ENCODE measurements at regions not wholly inside any gene's neighbourhood (a gene's known extent, or its start where the extent isn't known, plus 50 kb on each side); places are given as distances from the start of the nearest gene placed in this dataset.

DNA sequence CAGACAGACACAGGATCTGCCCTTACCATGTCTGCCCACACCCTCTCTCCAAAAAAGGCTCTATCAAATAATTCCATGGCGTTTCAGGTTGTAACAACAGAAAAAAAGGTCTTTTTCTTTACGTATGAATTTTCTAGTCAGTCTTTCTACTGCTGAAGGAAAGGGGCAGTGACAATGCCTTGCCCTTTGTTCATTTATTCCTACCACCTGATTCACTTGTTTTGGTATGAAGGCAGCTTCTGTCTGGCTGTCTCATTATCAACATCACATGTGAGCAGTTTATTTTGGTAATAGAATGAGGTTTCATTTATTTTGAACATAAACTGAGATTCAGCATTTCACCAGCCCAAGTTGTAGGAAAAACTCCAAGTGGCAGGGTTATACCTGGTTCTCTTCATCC lies 94.3 kb upstream of the KLF7 start:
- no peak overlapping the region for H3K27ac ChIP-seq
- no peak overlapping the region for H3K4me3 ChIP-seq
- H3K9me3 ChIP-seq = no peaks in the 10 kb centered on the region
- no peaks in the 10 kb centered on the region for H3K27me3 ChIP-seq
- intact Hi-C loops (cut with DNase I; ENCODE audit: low total_unique reads) = no loop called here
- H3K36me3 ChIP-seq = no peaks in the 10 kb centered on the region
- TF ChIP-seq POLR2AphosphoS5 (IDR thresholded peaks at IDR 0.05) (no peak), CTCF (IDR thresholded peaks at IDR 0.05) (no peak), POLR2A (IDR thresholded peaks at IDR 0.05) (no peak)
- DNase-seq (ENCODE audit: low spot score in 2 of 2) = no peak
- no peaks in the 10 kb centered on the region for H3K4me1 ChIP-seq

DNA sequence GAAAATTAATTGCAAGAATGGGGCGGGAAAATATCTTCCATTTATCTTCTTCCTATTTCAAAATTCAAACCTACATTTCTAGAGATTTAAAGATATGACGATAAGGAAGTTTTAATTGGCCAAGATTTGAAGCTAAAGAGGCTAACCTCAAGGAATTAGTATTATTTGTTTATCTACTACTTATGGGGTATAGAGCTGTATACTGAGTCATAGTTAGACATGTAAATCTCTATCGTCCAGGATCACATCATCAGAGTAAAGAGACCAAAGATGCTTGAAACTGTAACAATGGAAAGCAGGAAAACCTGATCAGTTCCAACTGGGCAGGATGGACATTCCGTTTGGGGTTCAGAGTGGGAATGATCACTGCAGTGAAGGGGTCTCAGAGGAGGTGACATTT lies 95.2 kb upstream of the KLF7 start:
- H3K27me3 ChIP-seq = no peaks in the 10 kb centered on the region
- no peaks in the 10 kb centered on the region for H3K4me1 ChIP-seq
- no peak overlapping the region for H3K27ac ChIP-seq
- TF ChIP-seq POLR2AphosphoS5 (IDR thresholded peaks at IDR 0.05) (no peak), POLR2A (IDR thresholded peaks at IDR 0.05) (no peak), CTCF (IDR thresholded peaks at IDR 0.05) (no peak)
- H3K36me3 ChIP-seq = no peaks in the 10 kb centered on the region
- no peak for DNase-seq (ENCODE audit: low spot score in 2 of 2)
- H3K9me3 ChIP-seq = no peaks in the 10 kb centered on the region
- intact Hi-C loops (cut with DNase I; ENCODE audit: low total_unique reads) = no loop called here
- H3K4me3 ChIP-seq = no peak overlapping the region

GRCh38 chr2:207264310-207264709 lies 98.6 kb upstream of the KLF7 start:
- Histone ChIP-seq H3K4me3 (no peak overlapping the region), H3K27me3 (no peaks in the 10 kb centered on the region), H3K9me3 (no peaks in the 10 kb centered on the region), H3K27ac (no peak overlapping the region), H3K4me1 (no peaks in the 10 kb centered on the region), H3K36me3 (no peaks in the 10 kb centered on the region)
- intact Hi-C loops (cut with DNase I; ENCODE audit: low total_unique reads) = no loop called here
- no peak for TF ChIP-seq POLR2A (IDR thresholded peaks at IDR 0.05)
- TF ChIP-seq CTCF (IDR thresholded peaks at IDR 0.05) = no peak
- TF ChIP-seq POLR2AphosphoS5 (IDR thresholded peaks at IDR 0.05) = no peak
- no peak for DNase-seq (ENCODE audit: low spot score in 2 of 2)

DNA sequence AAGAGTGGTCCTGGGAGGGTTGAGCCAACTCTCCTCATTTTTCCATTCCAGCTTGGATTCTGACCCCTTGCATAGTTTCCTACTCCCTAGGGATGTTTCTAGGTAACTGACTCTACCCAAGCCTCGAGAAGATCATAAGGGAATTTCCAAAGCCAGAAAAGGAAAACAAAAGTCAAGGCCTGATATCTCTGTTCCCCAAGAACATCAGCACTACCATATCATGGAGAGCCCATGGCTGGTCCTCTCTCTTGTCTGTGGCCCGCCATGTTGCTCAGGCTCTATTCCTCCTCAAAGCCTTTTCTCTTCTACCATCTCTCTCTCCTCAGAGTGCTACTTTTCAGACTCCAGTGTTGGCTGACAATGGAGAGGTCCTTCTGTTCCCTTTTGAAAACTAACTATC lies 99.6 kb upstream of the KLF7 start:
- Histone ChIP-seq H3K4me3 (no peak overlapping the region), H3K27me3 (no peaks in the 10 kb centered on the region), H3K9me3 (no peaks in the 10 kb centered on the region), H3K4me1 (no peaks in the 10 kb centered on the region), H3K36me3 (no peaks in the 10 kb centered on the region), H3K27ac (no peak overlapping the region)
- intact Hi-C loops (cut with DNase I; ENCODE audit: low total_unique reads) = no loop called here
- no peak for DNase-seq (ENCODE audit: low spot score in 2 of 2)
- TF ChIP-seq CTCF (IDR thresholded peaks at IDR 0.05) (no peak), POLR2A (IDR thresholded peaks at IDR 0.05) (no peak), POLR2AphosphoS5 (IDR thresholded peaks at IDR 0.05) (no peak)

DNA sequence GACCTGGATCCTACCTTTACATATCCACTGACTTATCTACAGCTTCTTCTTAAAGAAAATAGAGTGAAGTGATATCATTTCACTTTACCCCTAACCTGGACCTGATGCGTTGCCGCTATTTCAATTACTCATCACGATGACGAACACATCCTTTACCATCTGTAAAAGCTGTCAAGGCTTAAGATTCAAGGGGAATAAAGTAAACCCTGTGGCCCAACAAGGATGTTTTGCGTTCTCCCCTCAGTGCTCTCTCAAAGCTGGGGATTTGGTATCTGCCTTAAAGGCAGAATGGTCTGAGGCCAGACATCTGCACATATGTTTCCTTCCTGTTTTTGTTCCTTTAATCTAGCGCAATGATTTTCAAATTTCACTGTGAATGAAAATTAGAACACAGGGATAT lies 100.1 kb upstream of the KLF7 start:
- Histone ChIP-seq H3K27ac (no peak overlapping the region), H3K4me3 (no peak overlapping the region), H3K27me3 (no peaks in the 10 kb centered on the region), H3K4me1 (no peaks in the 10 kb centered on the region), H3K9me3 (no peaks in the 10 kb centered on the region), H3K36me3 (no peaks in the 10 kb centered on the region)
- TF ChIP-seq POLR2A (IDR thresholded peaks at IDR 0.05) (no peak), CTCF (IDR thresholded peaks at IDR 0.05) (no peak), POLR2AphosphoS5 (IDR thresholded peaks at IDR 0.05) (no peak)
- intact Hi-C loops (cut with DNase I; ENCODE audit: low total_unique reads) = no loop called here
- no peak for DNase-seq (ENCODE audit: low spot score in 2 of 2)

All from breast epithelium (tissue), 4 donors.